ENCODE measurements at regions not wholly inside any gene's neighbourhood (a gene's known extent, or its start where the extent isn't known, plus 50 kb on each side); places are given as distances from the start of the nearest gene placed in this dataset.

DNA sequence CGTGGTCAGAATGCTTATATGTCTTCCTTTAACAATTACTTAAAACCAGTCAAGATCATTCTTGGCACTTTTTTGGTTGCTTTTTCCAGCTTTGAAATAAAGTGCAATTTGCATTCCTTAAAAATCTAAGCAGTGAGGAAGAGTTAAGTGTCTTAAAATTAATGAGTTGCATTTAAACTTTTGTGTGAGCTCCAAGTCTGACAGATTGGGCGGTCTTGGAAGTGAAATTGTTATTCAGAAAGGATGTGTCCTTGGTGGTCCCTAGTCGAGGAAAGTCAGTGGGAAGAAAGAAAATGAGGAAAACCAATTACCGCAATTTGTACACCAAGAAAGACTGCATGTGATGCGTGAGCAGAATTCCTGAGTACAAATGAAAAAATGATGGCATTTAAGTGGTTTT lies 132.5 kb downstream of the HHIPL2 start:
- H3K4me1 ChIP-seq = no peaks in the 10 kb centered on the region
- no peaks in the 10 kb centered on the region for H3K36me3 ChIP-seq
- 77 to 84% (median 81%) methylated on average over 5 of the region's 5 CpGs for WGBS, 5 donors
- no peaks in the 10 kb centered on the region for H3K27me3 ChIP-seq
- H3K27ac ChIP-seq = no peak overlapping the region
- no peaks in the 10 kb centered on the region for H3K9me3 ChIP-seq
- DNase-seq = no peak
- intact Hi-C loops (cut with DNase I; ENCODE audit: low total_unique reads) = no loop called here
- TF ChIP-seq, protein P1, sequence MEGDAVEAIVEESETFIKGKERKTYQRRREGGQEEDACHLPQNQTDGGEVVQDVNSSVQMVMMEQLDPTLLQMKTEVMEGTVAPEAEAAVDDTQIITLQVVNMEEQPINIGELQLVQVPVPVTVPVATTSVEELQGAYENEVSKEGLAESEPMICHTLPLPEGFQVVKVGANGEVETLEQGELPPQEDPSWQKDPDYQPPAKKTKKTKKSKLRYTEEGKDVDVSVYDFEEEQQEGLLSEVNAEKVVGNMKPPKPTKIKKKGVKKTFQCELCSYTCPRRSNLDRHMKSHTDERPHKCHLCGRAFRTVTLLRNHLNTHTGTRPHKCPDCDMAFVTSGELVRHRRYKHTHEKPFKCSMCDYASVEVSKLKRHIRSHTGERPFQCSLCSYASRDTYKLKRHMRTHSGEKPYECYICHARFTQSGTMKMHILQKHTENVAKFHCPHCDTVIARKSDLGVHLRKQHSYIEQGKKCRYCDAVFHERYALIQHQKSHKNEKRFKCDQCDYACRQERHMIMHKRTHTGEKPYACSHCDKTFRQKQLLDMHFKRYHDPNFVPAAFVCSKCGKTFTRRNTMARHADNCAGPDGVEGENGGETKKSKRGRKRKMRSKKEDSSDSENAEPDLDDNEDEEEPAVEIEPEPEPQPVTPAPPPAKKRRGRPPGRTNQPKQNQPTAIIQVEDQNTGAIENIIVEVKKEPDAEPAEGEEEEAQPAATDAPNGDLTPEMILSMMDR (IDR thresholded peaks at IDR 0.05) = no peak
- TF ChIP-seq POLR2AphosphoS5 (IDR thresholded peaks at IDR 0.05) = no peak
- no peak for TF ChIP-seq EP300 (IDR thresholded peaks at IDR 0.05)
- TF ChIP-seq POLR2A (IDR thresholded peaks at IDR 0.05) = no peak
- no peak overlapping the region for H3K4me3 ChIP-seq

DNA sequence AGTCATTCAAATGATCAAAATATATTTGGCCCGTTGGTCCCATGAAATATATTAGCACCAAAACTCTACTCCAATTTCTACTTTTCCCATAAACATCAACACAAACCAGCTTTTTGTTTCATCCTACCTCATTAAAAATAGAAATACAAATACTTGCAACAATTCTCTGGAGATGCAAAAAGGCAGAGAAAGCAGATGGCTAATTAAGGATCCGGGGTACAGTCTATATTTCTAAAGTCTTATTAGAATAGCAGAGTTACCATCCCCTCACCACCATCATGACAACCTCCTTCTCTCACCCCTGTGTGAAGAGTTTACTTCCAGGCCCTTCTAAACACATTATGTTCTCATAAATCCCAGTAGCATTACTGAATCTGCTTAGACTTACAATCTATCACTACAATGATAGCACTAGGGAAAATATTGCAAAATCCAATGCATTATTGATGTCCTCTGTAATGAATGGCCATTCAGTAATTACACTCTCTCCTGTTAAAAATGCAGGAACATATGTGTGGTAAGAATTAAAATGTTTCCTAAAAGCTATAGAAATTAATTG lies 133.8 kb downstream of the HHIPL2 start:
- H3K4me3 ChIP-seq = no peak overlapping the region

GRCh38 chr1:222413436-222413835 lies 134.5 kb downstream of the HHIPL2 start:
- no peaks in the 10 kb centered on the region for H3K27me3 ChIP-seq
- 32 to 50% (median 40%) methylated on average over 1 of the region's 1 CpG for WGBS, 5 donors
- no peaks in the 10 kb centered on the region for H3K4me1 ChIP-seq
- no peak overlapping the region for H3K4me3 ChIP-seq
- H3K27ac ChIP-seq = no peak overlapping the region
- no peak for TF ChIP-seq EP300 (IDR thresholded peaks at IDR 0.05)
- TF ChIP-seq, protein P1 (IDR thresholded peaks at IDR 0.05) = no peak
- no peak for TF ChIP-seq POLR2A (IDR thresholded peaks at IDR 0.05)
- no peak for TF ChIP-seq POLR2AphosphoS5 (IDR thresholded peaks at IDR 0.05)
- DNase-seq = peak in 1 of 2 donors; percentile 15
- H3K36me3 ChIP-seq = no peaks in the 10 kb centered on the region
- H3K9me3 ChIP-seq = peaks cover 0 to 6% (median 3%) of the 10 kb centered on the region in 4 donors
- intact Hi-C loops (cut with DNase I; ENCODE audit: low total_unique reads) = no loop called here

More for the DNA sequence above, 133.8 kb downstream of the HHIPL2 start:
- 84 to 95% (median 91%) methylated on average over 2 of the region's 2 CpGs for WGBS, 5 donors
- Histone ChIP-seq H3K36me3 (no peaks in the 10 kb centered on the region), H3K27me3 (no peaks in the 10 kb centered on the region), H3K4me1 (no peaks in the 10 kb centered on the region), H3K27ac (no peak overlapping the region), H3K9me3 (peaks cover 0 to 2% (median under 1%) of the 10 kb centered on the region in 4 donors)
- DNase-seq = no peak
- TF ChIP-seq, protein P1 (IDR thresholded peaks at IDR 0.05) = no peak
- TF ChIP-seq EP300 (IDR thresholded peaks at IDR 0.05) = no peak
- no peak for TF ChIP-seq POLR2A (IDR thresholded peaks at IDR 0.05)
- TF ChIP-seq POLR2AphosphoS5 (IDR thresholded peaks at IDR 0.05) = no peak
- intact Hi-C loops (cut with DNase I; ENCODE audit: low total_unique reads) = no loop called here

- no peaks in the 10 kb centered on the region for H3K36me3 ChIP-seq
- intact Hi-C loops (cut with DNase I; ENCODE audit: low total_unique reads) = no loop called here
- TF ChIP-seq EP300 (IDR thresholded peaks at IDR 0.05) (no peak), POLR2A (IDR thresholded peaks at IDR 0.05) (no peak), POLR2AphosphoS5 (IDR thresholded peaks at IDR 0.05) (no peak)
- TF ChIP-seq, protein P1 (IDR thresholded peaks at IDR 0.05) = no peak
- peaks cover 0 to 6% (median 3%) of the 10 kb centered on the region in 4 donors for H3K9me3 ChIP-seq
- H3K27ac ChIP-seq = no peak overlapping the region
- H3K27me3 ChIP-seq = peaks cover 0 to 5% (median 0%) of the 10 kb centered on the region in 3 donors
- H3K4me3 ChIP-seq = no peak overlapping the region
- H3K4me1 ChIP-seq = no peaks in the 10 kb centered on the region
- DNase-seq = no peak
- 58 to 77% (median 68%) methylated on average over 4 of the region's 4 CpGs for WGBS, 5 donors
These were observed 143.2 kb downstream of the HHIPL2 start for GRCh38 chr1:222404710-222405109.

Data from stomach (tissue), 8 donors.